ENCODE measurements at regions not wholly inside any gene's neighbourhood (a gene's known extent, or its start where the extent isn't known, plus 50 kb on each side); places are given as distances from the start of the nearest gene placed in this dataset.
"Not testable (repeated sequence)": the region's sequence is repeated elsewhere in the genome, so short reads cannot be mapped to it uniquely, and the experiment has no call there.

GRCh38 chr7:54278847-54279246 lies 263.3 kb upstream of the VSTM2A start:
- DNase-seq (no peak), ATAC-seq (no peak)
- Mint-ChIP-seq H3K27ac (no peak overlapping the region), H3K9me3 (peaks cover 20 to 25% of the 10 kb centered on the region in 2 donors), H3K4me3 (no peak overlapping the region), H3K4me1 (no peaks in the 10 kb centered on the region), H3K36me3 (peaks cover 6% of the 10 kb centered on the region), H3K27me3 (ENCODE audit: low read depth in 2 of 2) (no peaks in the 10 kb centered on the region)
- TF ChIP-seq CTCF (IDR thresholded peaks at IDR 0.05): no peak
- Histone ChIP-seq H3K9me3 (ENCODE audit: control insufficient read depth, insufficient read depth, low read length) (peaks cover 18% of the 10 kb centered on the region), H3K27me3 (ENCODE audit: control insufficient read depth, insufficient read depth, low read length) (no peaks in the 10 kb centered on the region), H3K4me3 (ENCODE audit: low read length) (no peak overlapping the region), H3K36me3 (ENCODE audit: control insufficient read depth, insufficient read depth, low read length) (no peaks in the 10 kb centered on the region), H3K27ac (ENCODE audit: low read length) (no peak overlapping the region), H3K4me1 (ENCODE audit: control insufficient read depth, insufficient read depth, low read length) (no peaks in the 10 kb centered on the region)
- intact Hi-C loops (cut with micrococcal nuclease): no loop called here
- 27% methylated on average over 1 of the region's 1 CpG for WGBS (ENCODE audit: insufficient coverage)

DNA sequence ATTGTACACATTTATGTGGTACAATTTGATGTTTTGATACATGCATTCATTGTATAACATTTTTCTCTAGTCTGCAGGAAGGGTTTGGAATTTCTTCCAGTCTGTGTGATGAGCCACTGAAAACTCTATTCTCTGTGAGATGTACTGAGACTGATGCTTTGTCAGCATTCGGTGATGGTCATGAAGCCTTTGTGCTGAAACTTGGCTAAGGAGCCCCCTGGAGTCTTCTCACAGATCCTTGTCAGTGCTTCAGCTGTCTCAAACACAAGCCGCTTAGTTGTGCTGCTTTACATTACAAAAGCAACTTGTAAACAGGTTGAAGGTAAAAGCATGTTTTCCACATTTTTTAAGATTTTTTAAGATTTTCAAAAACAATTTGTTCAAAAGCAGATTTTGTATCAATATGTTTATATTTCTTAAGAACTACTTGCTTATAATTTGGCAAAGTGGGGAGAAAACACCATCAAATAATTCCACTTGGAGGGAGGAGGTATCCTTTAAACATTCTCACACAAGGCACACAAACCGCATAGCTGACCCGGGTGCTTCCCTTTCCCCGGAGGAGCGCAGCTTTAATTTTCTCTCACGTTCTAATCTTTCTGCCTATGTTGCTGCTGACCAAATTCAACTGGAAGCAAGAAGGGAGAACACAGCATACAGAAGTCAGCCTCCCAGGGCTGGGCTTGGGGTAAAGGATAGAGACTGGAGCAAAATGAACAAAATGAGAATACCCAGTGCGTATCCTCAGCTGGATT lies 249.8 kb upstream of the VSTM2A start:
- Histone ChIP-seq H3K4me1 (ENCODE audit: control insufficient read depth, insufficient read depth, low read length) (no peaks in the 10 kb centered on the region), H3K27me3 (ENCODE audit: control insufficient read depth, insufficient read depth, low read length) (no peaks in the 10 kb centered on the region), H3K36me3 (ENCODE audit: control insufficient read depth, insufficient read depth, low read length) (no peaks in the 10 kb centered on the region), H3K9me3 (ENCODE audit: control insufficient read depth, insufficient read depth, low read length) (peaks cover 5% of the 10 kb centered on the region), H3K4me3 (ENCODE audit: low read length) (no peak overlapping the region), H3K27ac (ENCODE audit: low read length) (no peak overlapping the region)
- intact Hi-C loops (cut with micrococcal nuclease): no loop called here
- no peak for TF ChIP-seq CTCF (IDR thresholded peaks at IDR 0.05)
- ATAC-seq: no peak
- no peak for DNase-seq
- 26% methylated on average over 8 of the region's 8 CpGs for WGBS (ENCODE audit: insufficient coverage)
- Mint-ChIP-seq H3K27ac (no peak overlapping the region), H3K9me3 (peaks cover 9 to 20% of the 10 kb centered on the region in 2 donors), H3K4me1 (no peaks in the 10 kb centered on the region), H3K27me3 (ENCODE audit: low read depth in 2 of 2) (no peaks in the 10 kb centered on the region), H3K4me3 (no peak overlapping the region), H3K36me3 (peaks cover 12% of the 10 kb centered on the region)

- 100% methylated on average over 1 of the region's 4 CpGs for WGBS (ENCODE audit: insufficient coverage)
- no peaks in the 10 kb centered on the region for H3K4me1 Mint-ChIP-seq
- intact Hi-C loops (cut with micrococcal nuclease): no loop called here
- Histone ChIP-seq H3K4me3 (ENCODE audit: low read length) (no peak overlapping the region), H3K4me1 (ENCODE audit: control insufficient read depth, insufficient read depth, low read length) (no peaks in the 10 kb centered on the region), H3K9me3 (ENCODE audit: control insufficient read depth, insufficient read depth, low read length) (peaks cover 6% of the 10 kb centered on the region), H3K27ac (ENCODE audit: low read length) (no peak overlapping the region), H3K36me3 (ENCODE audit: control insufficient read depth, insufficient read depth, low read length) (no peaks in the 10 kb centered on the region), H3K27me3 (ENCODE audit: control insufficient read depth, insufficient read depth, low read length) (no peaks in the 10 kb centered on the region)
- TF ChIP-seq CTCF (IDR thresholded peaks at IDR 0.05): no peak
- DNase-seq: no peak
- H3K27ac Mint-ChIP-seq: no peak overlapping the region
- H3K9me3 Mint-ChIP-seq: peaks cover 13 to 34% of the 10 kb centered on the region in 2 donors
- no peak overlapping the region for H3K4me3 Mint-ChIP-seq
- H3K27me3 Mint-ChIP-seq (ENCODE audit: low read depth in 2 of 2): no peaks in the 10 kb centered on the region
- H3K36me3 Mint-ChIP-seq: peaks cover 23% of the 10 kb centered on the region
- ATAC-seq: no peak
Observed at GRCh38 chr7:54299426-54299825, 242.7 kb upstream of the VSTM2A start.

DNA sequence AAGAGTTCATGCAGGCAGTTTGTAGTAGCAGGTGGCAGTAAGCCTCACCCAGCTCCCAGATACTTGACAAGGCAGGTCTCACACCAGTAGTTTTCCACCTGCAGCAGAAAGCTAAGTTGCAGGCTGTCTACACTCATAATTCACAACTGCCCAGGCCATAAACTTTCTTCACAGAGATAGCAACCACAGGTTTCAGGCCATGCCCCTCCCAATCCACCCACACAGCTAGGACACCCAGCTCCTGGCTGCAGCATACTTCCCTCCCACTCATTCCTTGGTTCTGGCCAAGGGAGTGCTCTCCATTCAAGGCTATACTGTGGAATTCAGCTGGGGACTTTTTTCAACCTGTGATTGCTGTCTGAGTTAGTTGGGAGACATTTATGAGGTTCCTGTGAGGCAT lies 226.2 kb upstream of the VSTM2A start:
- H3K9me3 ChIP-seq (ENCODE audit: control insufficient read depth, insufficient read depth, low read length); ATAC-seq; H3K9me3 Mint-ChIP-seq; H3K27me3 ChIP-seq (ENCODE audit: control insufficient read depth, insufficient read depth, low read length); DNase-seq; H3K27ac ChIP-seq (ENCODE audit: low read length); H3K27me3 Mint-ChIP-seq (ENCODE audit: low read depth in 2 of 2); H3K4me1 Mint-ChIP-seq; H3K27ac Mint-ChIP-seq; H3K4me1 ChIP-seq (ENCODE audit: control insufficient read depth, insufficient read depth, low read length); H3K36me3 Mint-ChIP-seq; intact Hi-C loops (cut with micrococcal nuclease); H3K4me3 Mint-ChIP-seq; H3K36me3 ChIP-seq (ENCODE audit: control insufficient read depth, insufficient read depth, low read length); H3K4me3 ChIP-seq (ENCODE audit: low read length): not testable (repeated sequence)

Measured in natural killer cell (primary cell).